G401 (cell line): ENCODE measurements at regions not wholly inside any gene's neighbourhood (a gene's known extent, or its start where the extent isn't known, plus 50 kb on each side); places are given as distances from the start of the nearest gene placed in this dataset.

ENCODE experiments used
- DNase-seq: peaks from one replicate; pipeline ENCODE4 v3.0.0-alpha.2; 2015; ENCODE audit warnings: low spot score
- in situ Hi-C: cut with HindIII; loops from 2 replicates; pipeline ENCODE4 v1.10.0; 2016; ENCODE audit warnings: low sequenced_read_pairs, mixed read lengths

- in situ Hi-C loops: no loop called here
- no peak for DNase-seq
Measured at GRCh38 chr22:49721211-49721763, 106.4 kb downstream of the BRD1 start.

- in situ Hi-C loops: no loop called here
- DNase-seq: no peak
Measured at GRCh38 chr22:49720279-49720959, 107.3 kb downstream of the BRD1 start.

GRCh38 chr22:49719046-49719445 lies 108.6 kb downstream of the BRD1 start:
- no peak for DNase-seq
- in situ Hi-C loops: no loop called here

GRCh38 chr22:49718396-49718795 lies 109.3 kb downstream of the BRD1 start:
- in situ Hi-C loops: no loop called here
- DNase-seq: no peak

DNA sequence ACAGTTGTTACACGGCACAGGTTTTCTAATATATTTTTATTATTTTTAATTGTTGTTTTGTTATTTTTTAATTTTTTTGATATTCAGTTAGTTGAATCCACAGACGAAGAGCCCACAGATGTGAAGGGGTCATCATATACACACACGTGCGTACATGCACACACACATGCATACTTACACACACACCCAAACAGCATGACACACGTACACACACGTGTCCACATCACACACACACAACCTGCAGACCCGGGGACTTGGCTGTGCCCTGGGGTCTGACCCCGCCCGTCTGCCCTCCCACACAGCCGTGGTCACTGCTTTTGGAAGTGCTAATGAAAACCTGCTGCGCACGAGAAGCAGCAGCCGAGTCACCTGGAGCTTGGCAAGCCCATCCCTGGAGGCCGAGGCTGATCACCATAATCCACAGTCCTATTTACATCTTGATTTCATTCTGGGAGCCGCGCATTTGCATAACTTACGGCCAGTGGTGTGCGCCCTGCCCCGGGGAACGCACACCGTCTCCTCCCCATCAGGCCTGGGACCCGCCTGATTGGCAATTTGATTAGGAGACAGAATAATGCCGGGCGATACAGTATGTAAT lies 110.3 kb downstream of the BRD1 start:
- in situ Hi-C loops: no loop called here

GRCh38 chr22:49716441-49716840 lies 111.2 kb downstream of the BRD1 start:
- no peak for DNase-seq

More for the DNA sequence above, 110.3 kb downstream of the BRD1 start:
- DNase-seq: no peak

DNA sequence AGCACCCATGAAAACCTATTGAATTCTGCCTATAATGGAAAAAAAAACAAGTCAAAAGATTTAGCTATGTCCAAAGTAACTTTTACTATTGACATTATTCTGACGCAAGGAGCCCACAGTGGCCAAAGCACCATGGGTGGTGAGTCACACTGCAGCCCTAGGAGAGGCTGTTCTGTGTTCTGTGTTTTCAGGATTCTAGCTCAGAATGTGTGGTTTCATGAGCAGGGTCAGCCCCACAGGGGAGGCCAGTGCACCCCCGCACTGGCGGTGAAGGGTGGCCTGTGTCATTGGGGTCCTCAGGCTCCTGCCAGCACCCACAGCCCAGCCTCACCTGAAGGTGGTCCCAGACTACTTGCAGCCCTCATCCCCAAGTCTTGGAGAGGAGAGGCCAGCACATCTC lies 112.2 kb downstream of the BRD1 start:
- in situ Hi-C loops: no loop called here

More at GRCh38 chr22:49716441-49716840, 111.2 kb downstream of the BRD1 start:
- in situ Hi-C loops: no loop called here

DNA sequence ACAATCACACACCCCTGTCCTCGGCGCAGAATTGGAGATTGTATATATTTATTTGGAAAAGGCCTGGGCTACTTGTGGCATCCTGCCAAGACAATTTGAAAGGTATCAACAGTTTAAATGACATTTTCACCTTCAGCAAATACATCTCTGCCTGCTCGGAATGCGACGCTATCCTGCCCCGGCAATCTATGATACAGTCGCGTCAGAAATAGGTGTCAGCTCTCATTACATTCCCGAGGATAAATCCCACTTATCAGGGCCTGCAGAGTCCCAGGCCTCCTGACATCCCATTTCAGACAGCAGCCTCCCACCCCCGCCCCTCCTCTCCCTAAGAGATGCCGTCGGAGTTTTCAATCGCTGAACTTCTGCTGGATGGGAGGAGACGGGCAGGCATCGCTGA lies 114.7 kb downstream of the BRD1 start:
- no peak for DNase-seq
- in situ Hi-C loops: no loop called here

More for the DNA sequence above, 112.2 kb downstream of the BRD1 start:
- no peak for DNase-seq

DNA sequence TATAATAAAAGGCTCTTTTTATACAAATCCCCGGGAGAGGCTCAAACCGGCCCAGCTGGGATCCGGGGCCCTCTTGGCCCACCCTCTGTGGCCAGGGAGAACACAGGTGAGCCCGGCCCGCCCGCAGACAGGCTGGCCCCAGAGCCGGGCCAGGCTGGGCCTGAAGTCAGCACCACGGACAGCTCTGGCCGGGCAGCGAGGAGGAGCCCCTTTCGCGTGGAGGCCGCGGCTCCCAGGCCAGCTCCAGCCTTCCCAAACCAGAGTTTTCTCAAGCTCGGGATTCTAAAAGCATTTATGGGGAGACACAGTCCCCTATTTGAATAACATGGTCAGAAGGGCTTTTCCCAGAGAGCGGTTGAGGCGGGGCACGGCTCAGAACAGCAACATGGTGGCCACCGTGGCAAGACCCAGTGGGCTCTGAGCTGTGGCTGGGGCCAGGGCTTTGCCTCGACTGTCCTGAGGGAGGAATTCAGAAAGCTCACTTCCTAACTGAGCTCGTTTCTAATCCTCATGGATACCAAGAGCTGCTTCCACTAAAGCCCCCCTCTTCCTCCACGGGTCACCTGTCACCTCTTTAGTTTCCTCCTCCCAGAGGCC lies 115.4 kb downstream of the BRD1 start:
- in situ Hi-C loops: no loop called here
- DNase-seq: no peak

DNA sequence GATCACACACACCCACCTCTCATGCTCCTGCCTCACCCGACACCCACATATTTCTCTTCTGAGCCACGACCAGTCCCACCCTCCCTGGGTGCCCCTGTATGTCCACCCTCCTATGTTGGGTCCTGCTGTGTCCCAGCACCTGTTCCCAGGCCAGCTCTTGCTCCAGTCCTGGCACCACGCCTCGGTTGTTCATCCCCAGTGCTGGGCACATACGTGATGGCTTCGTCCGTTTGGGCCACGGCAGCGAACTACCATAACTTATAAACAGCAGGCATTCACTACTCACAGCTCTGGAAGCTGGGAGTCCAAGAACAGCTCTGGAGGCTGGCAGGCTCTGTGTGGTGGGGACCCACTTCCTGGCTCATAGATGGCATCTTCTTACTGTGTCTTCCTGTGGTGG lies 116.9 kb downstream of the BRD1 start:
- in situ Hi-C loops: no loop called here
- no peak for DNase-seq

DNA sequence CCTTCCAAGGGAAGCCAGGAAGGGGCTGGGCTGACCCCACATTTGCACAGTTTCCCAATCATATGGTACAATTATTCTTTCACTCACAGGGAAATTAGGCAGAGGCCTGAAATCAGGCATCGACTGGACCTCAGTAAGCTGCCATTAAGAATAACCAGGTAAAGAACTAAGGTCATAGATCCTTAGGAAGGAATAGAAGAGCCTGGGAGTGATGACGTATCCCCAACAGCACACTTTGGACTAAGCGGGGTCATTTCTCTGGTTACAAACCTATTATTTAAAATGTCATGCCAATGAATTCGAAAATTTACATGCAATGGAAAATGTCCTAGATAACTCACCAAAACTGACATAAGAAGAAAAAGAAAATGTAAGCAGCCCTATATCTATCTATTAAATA lies 118.2 kb downstream of the BRD1 start:
- no peak for DNase-seq
- in situ Hi-C loops: no loop called here

- in situ Hi-C loops: no loop called here
- DNase-seq: no peak
Measured at GRCh38 chr22:49705972-49706352, 121.7 kb downstream of the BRD1 start.

GRCh38 chr22:49705216-49705971 lies 122.3 kb downstream of the BRD1 start:
- in situ Hi-C loops: no loop called here
- no peak for DNase-seq

- no peak for DNase-seq
- in situ Hi-C loops: no loop called here
Measured at GRCh38 chr22:49704345-49705215, 123.1 kb downstream of the BRD1 start.

GRCh38 chr22:49703990-49704344 lies 123.7 kb downstream of the BRD1 start:
- in situ Hi-C loops: no loop called here
- DNase-seq: no peak

DNA sequence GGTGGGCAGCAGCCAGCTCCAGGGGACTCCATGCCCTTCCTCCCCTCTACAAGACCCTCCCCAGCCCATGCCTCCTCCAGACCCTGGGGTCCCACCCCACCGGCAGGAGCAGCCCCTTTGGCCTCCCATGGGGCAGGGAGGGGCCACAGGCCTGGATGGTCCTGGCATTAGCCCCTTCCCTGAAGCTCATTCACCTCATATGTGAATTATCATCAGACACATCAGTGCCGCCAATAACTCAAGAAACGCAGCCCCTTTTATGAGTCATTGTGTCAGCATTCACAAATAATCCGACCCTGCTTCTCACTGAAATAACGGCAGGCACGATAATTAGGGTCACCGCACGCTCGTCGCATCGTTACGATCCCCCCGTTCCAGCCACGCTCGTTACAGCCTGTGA lies 124.2 kb downstream of the BRD1 start:
- DNase-seq: no peak
- in situ Hi-C loops: no loop called here

- in situ Hi-C loops: no loop called here
Measured at GRCh38 chr22:49702068-49702397, 125.6 kb downstream of the BRD1 start.

DNA sequence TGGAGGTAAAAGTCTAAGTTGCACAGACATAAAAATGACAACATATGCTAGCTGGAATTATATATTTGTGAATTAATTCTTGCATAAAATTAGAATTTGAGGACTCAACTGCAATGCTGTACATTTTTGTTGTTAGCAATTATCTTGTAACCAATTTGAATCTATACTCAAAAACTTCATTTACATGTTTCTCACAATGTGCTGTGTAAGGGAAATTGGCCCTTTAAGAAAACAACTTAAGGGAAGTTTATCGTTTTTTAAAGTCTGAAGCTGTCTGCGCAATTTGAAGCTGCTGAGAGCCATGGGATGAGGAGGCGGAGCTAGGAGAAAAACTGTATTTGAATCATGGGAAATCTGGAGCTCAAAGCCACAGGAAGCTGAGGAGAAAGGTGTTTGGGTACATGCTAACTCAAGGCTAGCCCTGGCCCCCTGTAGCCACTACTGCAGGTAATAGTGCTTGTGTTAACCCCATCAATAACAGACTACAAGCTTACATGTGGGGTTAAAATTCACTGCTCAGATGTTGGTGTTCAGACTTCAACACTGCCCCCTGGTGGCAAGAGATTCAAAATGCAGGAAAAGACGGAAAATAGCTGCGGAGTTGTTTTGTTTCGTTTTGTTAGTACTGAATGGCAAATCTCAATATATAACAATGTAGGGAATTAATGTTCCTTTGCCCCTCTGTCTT lies 126.1 kb downstream of the BRD1 start:
- DNase-seq: no peak
- in situ Hi-C loops: no loop called here

More at GRCh38 chr22:49702068-49702397, 125.6 kb downstream of the BRD1 start:
- no peak for DNase-seq
